ENCODE measurements at regions not wholly inside any gene's neighbourhood (a gene's known extent, or its start where the extent isn't known, plus 50 kb on each side); places are given as distances from the start of the nearest gene placed in this dataset.

DNA sequence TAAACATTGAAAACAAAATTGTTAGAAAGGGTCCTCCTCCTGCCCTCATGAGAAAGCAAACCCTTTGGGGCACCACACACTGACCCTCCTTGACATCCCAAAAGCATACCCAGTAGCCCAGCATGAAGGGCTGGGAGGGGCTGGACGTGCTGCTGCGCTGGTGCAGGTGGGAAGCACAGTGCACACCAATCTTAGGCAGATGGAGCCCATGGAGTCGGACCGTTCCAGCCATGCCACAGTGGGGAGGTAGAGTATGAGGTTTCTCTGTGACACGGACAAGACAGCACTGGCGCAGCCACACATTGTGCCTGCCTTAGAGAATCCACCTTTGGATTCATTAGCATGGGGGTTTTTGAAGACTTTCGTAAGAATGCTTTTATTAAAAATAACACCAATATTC, 544.2 kb upstream of the FRG1 start:
- no peaks in the 10 kb centered on the region for H3K36me3 ChIP-seq (ENCODE audit: control insufficient read depth, insufficient read depth, low read length)
- H3K27ac ChIP-seq (ENCODE audit: low read length): no peak overlapping the region
- in situ Hi-C loops (cut with HindIII; ENCODE audit: low pct_unique_long_range_greater_than_20kb, low sequenced_read_pairs): no loop called here
- no peaks in the 10 kb centered on the region; the same call in 1 of the 2 replicates for H3K27me3 ChIP-seq (ENCODE audit: control insufficient read depth, insufficient read depth, low read length)
- intact Hi-C loops (cut with micrococcal nuclease; ENCODE audit: unreplicated experiment): no loop called here
- ChIA-PET POLR2A (no interaction called here), CTCF (no interaction called here)
- ATAC-seq (no peak), DNase-seq (ENCODE audit: low read depth, low spot score) (no peak)
- H3K9me3 ChIP-seq (ENCODE audit: control insufficient read depth, insufficient read depth, low read depth, low read length): no peaks in the 10 kb centered on the region
- TF ChIP-seq SIN3A (IDR thresholded peaks at IDR 0.05; ENCODE audit: borderline replicate concordance, insufficient read depth, low read depth, low read length): no peak
- TF ChIP-seq, protein P1, sequence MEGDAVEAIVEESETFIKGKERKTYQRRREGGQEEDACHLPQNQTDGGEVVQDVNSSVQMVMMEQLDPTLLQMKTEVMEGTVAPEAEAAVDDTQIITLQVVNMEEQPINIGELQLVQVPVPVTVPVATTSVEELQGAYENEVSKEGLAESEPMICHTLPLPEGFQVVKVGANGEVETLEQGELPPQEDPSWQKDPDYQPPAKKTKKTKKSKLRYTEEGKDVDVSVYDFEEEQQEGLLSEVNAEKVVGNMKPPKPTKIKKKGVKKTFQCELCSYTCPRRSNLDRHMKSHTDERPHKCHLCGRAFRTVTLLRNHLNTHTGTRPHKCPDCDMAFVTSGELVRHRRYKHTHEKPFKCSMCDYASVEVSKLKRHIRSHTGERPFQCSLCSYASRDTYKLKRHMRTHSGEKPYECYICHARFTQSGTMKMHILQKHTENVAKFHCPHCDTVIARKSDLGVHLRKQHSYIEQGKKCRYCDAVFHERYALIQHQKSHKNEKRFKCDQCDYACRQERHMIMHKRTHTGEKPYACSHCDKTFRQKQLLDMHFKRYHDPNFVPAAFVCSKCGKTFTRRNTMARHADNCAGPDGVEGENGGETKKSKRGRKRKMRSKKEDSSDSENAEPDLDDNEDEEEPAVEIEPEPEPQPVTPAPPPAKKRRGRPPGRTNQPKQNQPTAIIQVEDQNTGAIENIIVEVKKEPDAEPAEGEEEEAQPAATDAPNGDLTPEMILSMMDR (IDR thresholded peaks at IDR 0.05): no peak
- TF ChIP-seq REST (IDR thresholded peaks at IDR 0.05; ENCODE audit: insufficient read depth in 1 of 2, low read depth in 2 of 2, low read length in 1 of 2): no peak
- TF ChIP-seq TCF7L2 (IDR thresholded peaks at IDR 0.05; ENCODE audit: low read depth, low read length): no peak
- TF ChIP-seq POLR2AphosphoS5 (IDR thresholded peaks at IDR 0.05; ENCODE audit: low read depth, low read length): no peak
- H3K4me3 ChIP-seq (ENCODE audit: low read depth in 2 of 2, low read length in 2 of 2): no peak overlapping the region
- BruUV-seq (replicated peaks): no TSS peak
- no peaks in the 10 kb centered on the region for H3K4me1 ChIP-seq (ENCODE audit: control insufficient read depth, insufficient read depth, low read length)

DNA sequence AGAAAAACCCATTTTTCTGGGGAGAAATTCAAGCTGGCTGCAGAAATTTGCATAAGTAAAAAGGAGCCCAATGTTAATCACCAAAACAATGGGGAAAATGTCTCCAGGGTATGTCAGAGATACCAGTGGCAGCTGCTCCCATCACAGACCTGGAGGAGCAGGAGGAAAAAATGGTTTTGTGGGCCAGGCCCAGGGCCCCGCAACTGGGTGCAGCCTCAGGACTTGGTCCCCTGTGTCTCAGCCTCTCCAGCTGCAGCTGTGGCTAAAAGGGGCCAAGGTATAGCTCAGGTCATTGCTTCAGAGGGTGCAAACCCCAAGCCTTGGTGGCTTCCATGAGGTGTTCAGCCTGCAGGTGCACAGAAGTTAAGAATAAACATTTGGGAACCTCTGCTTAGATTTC, 536.4 kb upstream of the FRG1 start:
- no peak for ATAC-seq
- no TSS peak for BruUV-seq (replicated peaks)

More for the DNA sequence above, 536.4 kb upstream of the FRG1 start:
- no peak overlapping the region for H3K4me3 ChIP-seq (ENCODE audit: low read depth in 2 of 2, low read length in 2 of 2)
- ChIA-PET POLR2A (no interaction called here), CTCF (no interaction called here)
- H3K4me1 ChIP-seq (ENCODE audit: control insufficient read depth, insufficient read depth, low read length): no peaks in the 10 kb centered on the region
- H3K27me3 ChIP-seq (ENCODE audit: control insufficient read depth, insufficient read depth, low read length): no peaks in the 10 kb centered on the region
- H3K36me3 ChIP-seq (ENCODE audit: control insufficient read depth, insufficient read depth, low read length): no peaks in the 10 kb centered on the region
- in situ Hi-C loops (cut with HindIII; ENCODE audit: low pct_unique_long_range_greater_than_20kb, low sequenced_read_pairs): no loop called here
- no peak overlapping the region for H3K27ac ChIP-seq (ENCODE audit: low read length)
- no peak for TF ChIP-seq SIN3A (IDR thresholded peaks at IDR 0.05; ENCODE audit: borderline replicate concordance, insufficient read depth, low read depth, low read length)
- TF ChIP-seq, protein P1 (IDR thresholded peaks at IDR 0.05): no peak
- no peak for DNase-seq (ENCODE audit: low read depth, low spot score)
- intact Hi-C loops (cut with micrococcal nuclease; ENCODE audit: unreplicated experiment): no loop called here
- H3K9me3 ChIP-seq (ENCODE audit: control insufficient read depth, insufficient read depth, low read depth, low read length): no peaks in the 10 kb centered on the region
